HCT116 (cell line): ENCODE measurements at regions not wholly inside any gene's neighbourhood (a gene's known extent, or its start where the extent isn't known, plus 50 kb on each side); places are given as distances from the start of the nearest gene placed in this dataset.

Source experiments
- ATAC-seq: fragments of 200-7000 bp; cut with Tn5 transposase; 2 replicates; pipeline ENCODE4 v1.9.1; 2020; ENCODE audit warnings: mild to moderate bottlenecking, moderate library complexity
- BruUV-seq: library from RNA; stranded (reverse); fragments of 400-500 nt; replicated peaks from 2 replicates; lab custom pipeline; 2021; lab: Mats Ljungman, UMichigan
- CTCF ChIA-PET: fragments of 300-600 bp; sonication (Branson Sonifier 250); formaldehyde crosslinking; loops from one replicate; lab custom pipeline; 2021; ENCODE audit warnings: antibody characterized with exemption; lab: Charles Lee
- POLR2A ChIA-PET: fragments of 300-600, 350-600 bp; sonication (Branson Sonifier 250); formaldehyde crosslinking; loops from one replicate; lab custom pipeline; 2021; ENCODE audit warnings: antibody characterized with exemption; lab: Charles Lee
- RAD21 ChIA-PET, 2 experiments: fragments of 300-600 bp; sonication (Branson Sonifier 250); formaldehyde crosslinking; loops; one replicate each; lab custom pipeline; 2023; ENCODE audit warnings: low total read pairs in 2 of 2; ENCODE audit not compliant: uncharacterized antibody in 2 of 2, unreplicated experiment in 2 of 2, low non-redundant PET in 1 of 2; lab: Charles Lee
- DNase-seq: peaks from one replicate; pipeline ENCODE4 v3.0.0-alpha.2; 2010; ENCODE audit warnings: low read depth, low spot score
- H2AFZ ChIP-seq: fragments of 200-600 bp; shearing (Covaris generic), sonication (generic); 2 replicates; pipeline ENCODE4 v1.6.1; 2017; ENCODE audit warnings: low read depth, mixed run types, mixed read lengths, antibody characterized with exemption, low read length; ENCODE audit not compliant: poor library complexity, severe bottlenecking
- H3K27ac ChIP-seq: 2 replicates; pipeline ENCODE4 v1.5.1; 2012; ENCODE audit warnings: low read depth, low read length
- H3K27me3 ChIP-seq: fragments of 200-600 bp; sonication (generic); 2 replicates; pipeline ENCODE4 v1.6.1; 2016; ENCODE audit warnings: mixed run types, low read length, mixed read lengths; ENCODE audit not compliant: insufficient read depth
- H3K36me3 ChIP-seq, 2 experiments: fragments of 200-500 bp in 1 of 2; fragments of 200-600 bp in 1 of 2; sonication (Bioruptor generic) in 1 of 2; sonication (generic) in 1 of 2; 2 replicates each; pipeline versions ENCODE4 v1.5.1 to v1.6.1; 2014 to 2016; ENCODE audit warnings: low read length in 2 of 2, inconsistent platforms in 1 of 2, mixed read lengths in 1 of 2, mixed run types in 1 of 2; ENCODE audit not compliant: insufficient read depth in 2 of 2, control insufficient read depth in 1 of 2
- H3K4me1 ChIP-seq, 2 experiments: fragments of 200-600 bp in 1 of 2; sonication (generic) in 1 of 2; 2 replicates each; pipeline versions ENCODE4 v1.5.1 to v1.6.1; 2012 to 2017; ENCODE audit warnings: low read length in 2 of 2, inconsistent platforms in 1 of 2, mild to moderate bottlenecking in 1 of 2, mixed read lengths in 1 of 2, mixed run types in 1 of 2, moderate library complexity in 1 of 2; ENCODE audit not compliant: insufficient read depth in 2 of 2, control insufficient read depth in 1 of 2
- H3K4me2 ChIP-seq: fragments of 200-600 bp; sonication (generic); 2 replicates; pipeline ENCODE4 v1.6.1; 2017; ENCODE audit warnings: mixed run types, low read length, mixed read lengths
- H3K4me3 ChIP-seq, 2 experiments: fragments of 200-600 bp in 1 of 2; sonication (generic) in 1 of 2; replicated peaks in 1 of 2; 2 replicates each; pipeline ENCODE4 v1.5.1; 2011 to 2016; ENCODE audit warnings: low read length in 2 of 2, control low read depth in 1 of 2, low read depth in 1 of 2, mild to moderate bottlenecking in 1 of 2, mixed read lengths in 1 of 2, mixed run types in 1 of 2
- H3K79me2 ChIP-seq: fragments of 200-600 bp; sonication (generic); 2 replicates; pipeline ENCODE4 v1.6.1; 2017; ENCODE audit warnings: mild to moderate bottlenecking, mixed run types, low read length, moderate library complexity, mixed read lengths; ENCODE audit not compliant: insufficient read depth
- H3K9ac ChIP-seq: fragments of 200-600 bp; sonication (generic); 2 replicates; pipeline ENCODE4 v1.6.1; 2016; ENCODE audit warnings: low read length, mixed read lengths
- H3K9me2 ChIP-seq: fragments of 200-600 bp; sonication (generic), shearing (Covaris generic); 2 replicates; pipeline ENCODE4 v1.6.1; 2017; ENCODE audit warnings: mixed run types, mild to moderate bottlenecking, moderate library complexity; ENCODE audit not compliant: insufficient read depth
- H3K9me3 ChIP-seq, 2 experiments: fragments of 200-500 bp in 1 of 2; fragments of 200-600 bp in 1 of 2; sonication (Bioruptor generic) in 1 of 2; sonication (generic) in 1 of 2; 2 replicates each; pipeline ENCODE4 v1.6.1; 2014 to 2017; ENCODE audit warnings: low read length in 2 of 2, mixed read lengths in 2 of 2, inconsistent platforms in 1 of 2, low read depth in 1 of 2, mild to moderate bottlenecking in 1 of 2, mixed run types in 1 of 2, moderate library complexity in 1 of 2; ENCODE audit not compliant: control insufficient read depth in 1 of 2, insufficient read depth in 1 of 2
- H4K20me1 ChIP-seq: fragments of 200-600 bp; sonication (generic), shearing (Covaris generic); 2 replicates; pipeline ENCODE4 v1.6.1; 2017; ENCODE audit warnings: mixed run types, mild to moderate bottlenecking, moderate library complexity; ENCODE audit not compliant: insufficient read depth
- ATF3 ChIP-seq: IDR thresholded peaks from 2 replicates; pipeline ENCODE4 v1.6.1; 2012
- CBX3 ChIP-seq: IDR thresholded peaks from 2 replicates; pipeline ENCODE4 v1.6.1; 2012; ENCODE audit warnings: low read depth
- CEBPB ChIP-seq: IDR thresholded peaks from 2 replicates; pipeline ENCODE4 v1.6.1; 2012; ENCODE audit warnings: low read depth
- ELF1 ChIP-seq: IDR thresholded peaks from 2 replicates; pipeline ENCODE4 v1.6.1; 2012; ENCODE audit warnings: low read depth, borderline replicate concordance
- EZH2 ChIP-seq: fragments of 200-600 bp; sonication (generic); IDR thresholded peaks from 2 replicates; pipeline ENCODE4 v1.6.1; 2017; ENCODE audit warnings: antibody characterized with exemption, mixed run types
- JUND ChIP-seq: IDR thresholded peaks from 2 replicates; pipeline ENCODE4 v1.6.1; 2012
- POLR2A ChIP-seq: IDR thresholded peaks from 2 replicates; pipeline ENCODE4 v1.7.0; 2011; ENCODE audit warnings: borderline replicate concordance; ENCODE audit not compliant: insufficient read depth, insufficient read length; ENCODE audit errors: extremely low read depth
- POLR2AphosphoS5 ChIP-seq: IDR thresholded peaks from 2 replicates; pipeline ENCODE4 v1.6.1; 2011; ENCODE audit warnings: mild to moderate bottlenecking, low read depth, low read length, moderate library complexity
- RAD21 ChIP-seq: IDR thresholded peaks from 2 replicates; pipeline ENCODE4 v1.6.1; 2012; ENCODE audit warnings: low read depth, mild to moderate bottlenecking
- REST ChIP-seq: IDR thresholded peaks from 2 replicates; pipeline ENCODE4 v1.6.1; 2012; ENCODE audit warnings: low read depth
- SIN3A ChIP-seq: IDR thresholded peaks from 2 replicates; pipeline ENCODE4 v1.6.1; 2012; ENCODE audit warnings: low read depth
- SRF ChIP-seq: IDR thresholded peaks from 2 replicates; pipeline ENCODE4 v1.6.1; 2012; ENCODE audit warnings: low read depth
- YY1 ChIP-seq: IDR thresholded peaks from 2 replicates; pipeline ENCODE4 v1.6.1; 2011; ENCODE audit warnings: low read length, low read depth, moderate library complexity, mild to moderate bottlenecking; ENCODE audit not compliant: insufficient replicate concordance; ENCODE audit errors: extremely low read depth
- intact Hi-C: fragments of 100-400 bp; cut with micrococcal nuclease; formaldehyde crosslinking; loops from 2 replicates; pipeline ENCODE4 v1.10.0; 2022

DNA sequence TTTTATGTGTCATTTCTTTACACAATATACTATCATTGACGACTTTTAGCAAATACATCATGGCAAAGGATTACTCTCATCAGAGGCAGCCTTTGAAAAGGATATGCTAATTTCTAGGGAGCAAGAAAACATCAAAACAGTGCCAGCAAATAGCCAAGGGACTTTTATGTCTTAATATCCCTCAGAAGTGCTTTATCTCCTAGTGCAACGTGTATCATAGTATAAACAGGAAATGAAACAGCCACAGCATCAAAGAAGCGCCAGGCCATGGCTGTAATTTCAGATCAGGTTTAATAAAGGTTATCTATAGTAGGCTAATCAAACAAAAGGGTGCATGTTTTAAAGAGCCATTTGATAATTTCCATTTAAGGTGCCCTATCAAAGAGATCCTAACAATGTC, 159.9 kb downstream of the AXIN2 start:
- RAD21 ChIA-PET = no interaction called here
- Histone ChIP-seq H3K27me3 (no peaks in the 10 kb centered on the region; the same call in 1 of the 2 replicates), H3K36me3 (no peaks in the 10 kb centered on the region), H3K4me1 (no peaks in the 10 kb centered on the region), H2AFZ (no peak overlapping the region), H3K4me3 (no peak overlapping the region), H3K27ac (no peak overlapping the region), H3K79me2 (no peaks in the 10 kb centered on the region), H3K9ac (no peak overlapping the region), H3K4me2 (no peak overlapping the region), H4K20me1 (no peaks in the 10 kb centered on the region), H3K9me2 (no peaks in the 10 kb centered on the region), H3K9me3 (no peaks in the 10 kb centered on the region)
- intact Hi-C loops = no loop called here
- CTCF ChIA-PET = no interaction called here
- POLR2A ChIA-PET = no interaction called here
- BruUV-seq = no TSS peak
- TF ChIP-seq SRF = no peak
- TF ChIP-seq CEBPB = no peak
- TF ChIP-seq POLR2A = no peak
- no peak for TF ChIP-seq SIN3A
- no peak for ATAC-seq
- no peak for DNase-seq

DNA sequence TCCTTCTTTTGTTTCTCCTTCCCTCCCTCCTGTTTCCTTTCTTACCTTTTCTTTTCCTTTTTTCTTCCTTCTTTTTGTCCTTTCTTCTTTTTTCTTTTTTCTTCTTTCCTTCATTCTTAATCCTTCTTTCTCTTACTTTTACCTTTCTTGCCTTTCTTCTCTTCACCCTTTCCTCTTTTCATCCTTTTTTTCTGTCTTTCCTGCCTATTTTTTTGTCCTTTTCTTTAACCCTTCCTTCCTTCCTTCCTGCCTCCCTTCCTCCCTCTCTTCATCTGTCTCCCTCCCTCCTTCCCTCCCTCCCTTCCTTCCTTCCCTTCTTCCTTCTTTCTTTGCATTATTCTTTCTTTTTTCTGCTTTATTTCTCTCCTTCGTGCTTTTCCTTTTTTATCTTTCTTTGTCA, 160.7 kb downstream of the AXIN2 start:
- RAD21 ChIA-PET = no interaction called here
- POLR2A ChIA-PET = interaction anchor here (0.9 kb wide), 1 partner anchor 157 kb away, joined by 3 read pairs; no protein-coding TSS in a partner anchor

More for the DNA sequence above, 160.7 kb downstream of the AXIN2 start:
- H3K4me3 ChIP-seq = no peak overlapping the region
- H3K9me2 ChIP-seq = no peaks in the 10 kb centered on the region
- H3K79me2 ChIP-seq = no peaks in the 10 kb centered on the region
- no peak for TF ChIP-seq REST
- TF ChIP-seq POLR2AphosphoS5 = no peak
- no peak for TF ChIP-seq CBX3
- no peak for TF ChIP-seq ATF3
- no peak for TF ChIP-seq ELF1
- no peak for TF ChIP-seq CEBPB
- no peak for TF ChIP-seq RAD21
- no peak for TF ChIP-seq EZH2
- TF ChIP-seq JUND = no peak
- no peak for TF ChIP-seq YY1
- no peaks in the 10 kb centered on the region for H3K9me3 ChIP-seq
- no TSS peak for BruUV-seq
- intact Hi-C loops = no loop called here
- DNase-seq (no peak), ATAC-seq (no peak)
- H4K20me1 ChIP-seq = no peaks in the 10 kb centered on the region
- no peak overlapping the region for H3K4me2 ChIP-seq
- H3K36me3 ChIP-seq = no peaks in the 10 kb centered on the region
- H3K27me3 ChIP-seq = no peaks in the 10 kb centered on the region; the same call in 1 of the 2 replicates
- no peak overlapping the region for H3K9ac ChIP-seq
- H3K4me1 ChIP-seq = no peaks in the 10 kb centered on the region
- CTCF ChIA-PET = interaction anchor here (0.7 to 1.1 kb wide), 2 partner anchors 18 to 27 kb away, joined by 3 to 5 read pairs; no protein-coding TSS in a partner anchor
- no peak overlapping the region for H3K27ac ChIP-seq
- H2AFZ ChIP-seq = no peak overlapping the region
